ENCODE measurements at regions not wholly inside any gene's neighbourhood (a gene's known extent, or its start where the extent isn't known, plus 50 kb on each side); places are given as distances from the start of the nearest gene placed in this dataset.

- DNase-seq (ENCODE audit: low read depth, low spot score) = no peak
- Histone ChIP-seq H3K27me3 (ENCODE audit: control insufficient read depth, insufficient read depth, low read length) (no peaks in the 10 kb centered on the region), H3K27ac (ENCODE audit: low read length) (no peak overlapping the region), H3K9me3 (ENCODE audit: control insufficient read depth, insufficient read depth, low read depth, low read length) (no peaks in the 10 kb centered on the region), H3K4me3 (ENCODE audit: low read depth in 2 of 2, low read length in 2 of 2) (no peak overlapping the region), H3K4me1 (ENCODE audit: control insufficient read depth, insufficient read depth, low read length) (no peaks in the 10 kb centered on the region), H3K36me3 (ENCODE audit: control insufficient read depth, insufficient read depth, low read length) (no peaks in the 10 kb centered on the region)
- POLR2A ChIA-PET = no interaction called here
- intact Hi-C loops (cut with micrococcal nuclease; ENCODE audit: unreplicated experiment) (no loop called here), in situ Hi-C loops (cut with HindIII; ENCODE audit: low pct_unique_long_range_greater_than_20kb, low sequenced_read_pairs) (no loop called here)
- no peak for TF ChIP-seq CTCF (IDR thresholded peaks at IDR 0.05)
- no peak for TF ChIP-seq SIN3A (IDR thresholded peaks at IDR 0.05; ENCODE audit: borderline replicate concordance, insufficient read depth, low read depth, low read length)
- TF ChIP-seq, protein P1, sequence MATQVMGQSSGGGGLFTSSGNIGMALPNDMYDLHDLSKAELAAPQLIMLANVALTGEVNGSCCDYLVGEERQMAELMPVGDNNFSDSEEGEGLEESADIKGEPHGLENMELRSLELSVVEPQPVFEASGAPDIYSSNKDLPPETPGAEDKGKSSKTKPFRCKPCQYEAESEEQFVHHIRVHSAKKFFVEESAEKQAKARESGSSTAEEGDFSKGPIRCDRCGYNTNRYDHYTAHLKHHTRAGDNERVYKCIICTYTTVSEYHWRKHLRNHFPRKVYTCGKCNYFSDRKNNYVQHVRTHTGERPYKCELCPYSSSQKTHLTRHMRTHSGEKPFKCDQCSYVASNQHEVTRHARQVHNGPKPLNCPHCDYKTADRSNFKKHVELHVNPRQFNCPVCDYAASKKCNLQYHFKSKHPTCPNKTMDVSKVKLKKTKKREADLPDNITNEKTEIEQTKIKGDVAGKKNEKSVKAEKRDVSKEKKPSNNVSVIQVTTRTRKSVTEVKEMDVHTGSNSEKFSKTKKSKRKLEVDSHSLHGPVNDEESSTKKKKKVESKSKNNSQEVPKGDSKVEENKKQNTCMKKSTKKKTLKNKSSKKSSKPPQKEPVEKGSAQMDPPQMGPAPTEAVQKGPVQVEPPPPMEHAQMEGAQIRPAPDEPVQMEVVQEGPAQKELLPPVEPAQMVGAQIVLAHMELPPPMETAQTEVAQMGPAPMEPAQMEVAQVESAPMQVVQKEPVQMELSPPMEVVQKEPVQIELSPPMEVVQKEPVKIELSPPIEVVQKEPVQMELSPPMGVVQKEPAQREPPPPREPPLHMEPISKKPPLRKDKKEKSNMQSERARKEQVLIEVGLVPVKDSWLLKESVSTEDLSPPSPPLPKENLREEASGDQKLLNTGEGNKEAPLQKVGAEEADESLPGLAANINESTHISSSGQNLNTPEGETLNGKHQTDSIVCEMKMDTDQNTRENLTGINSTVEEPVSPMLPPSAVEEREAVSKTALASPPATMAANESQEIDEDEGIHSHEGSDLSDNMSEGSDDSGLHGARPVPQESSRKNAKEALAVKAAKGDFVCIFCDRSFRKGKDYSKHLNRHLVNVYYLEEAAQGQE (IDR thresholded peaks at IDR 0.05; ENCODE audit: insufficient read depth in 1 of 2, low read depth in 2 of 2, low read length in 1 of 2) = no peak
- TF ChIP-seq POLR2AphosphoS5 (IDR thresholded peaks at IDR 0.05; ENCODE audit: low read depth, low read length) = no peak
- TF ChIP-seq TCF7L2 (IDR thresholded peaks at IDR 0.05; ENCODE audit: low read depth, low read length) = no peak
- no peak for ATAC-seq
- CTCF ChIA-PET = no interaction called here
- BruUV-seq (replicated peaks) = no TSS peak
Measured at GRCh38 chr20:56855708-56856107, 226.6 kb downstream of the TFAP2C start.

- BruUV-seq (replicated peaks) = no TSS peak
- in situ Hi-C loops (cut with HindIII; ENCODE audit: low pct_unique_long_range_greater_than_20kb, low sequenced_read_pairs) = no loop called here
- Histone ChIP-seq H3K27me3 (ENCODE audit: control insufficient read depth, insufficient read depth, low read length) (no peaks in the 10 kb centered on the region), H3K27ac (ENCODE audit: low read length) (no peak overlapping the region), H3K4me1 (ENCODE audit: control insufficient read depth, insufficient read depth, low read length) (no peaks in the 10 kb centered on the region), H3K36me3 (ENCODE audit: control insufficient read depth, insufficient read depth, low read length) (no peaks in the 10 kb centered on the region), H3K4me3 (ENCODE audit: low read depth in 2 of 2, low read length in 2 of 2) (no peak overlapping the region), H3K9me3 (ENCODE audit: control insufficient read depth, insufficient read depth, low read depth, low read length) (no peaks in the 10 kb centered on the region)
- CTCF ChIA-PET = no interaction called here
- TF ChIP-seq SIN3A (IDR thresholded peaks at IDR 0.05; ENCODE audit: borderline replicate concordance, insufficient read depth, low read depth, low read length) (no peak), TCF7L2 (IDR thresholded peaks at IDR 0.05; ENCODE audit: low read depth, low read length) (no peak), POLR2AphosphoS5 (IDR thresholded peaks at IDR 0.05; ENCODE audit: low read depth, low read length) (no peak), CTCF (IDR thresholded peaks at IDR 0.05) (no peak)
- TF ChIP-seq, protein P1 (IDR thresholded peaks at IDR 0.05; ENCODE audit: insufficient read depth in 1 of 2, low read depth in 2 of 2, low read length in 1 of 2) = no peak
- POLR2A ChIA-PET = no interaction called here
- intact Hi-C loops (cut with micrococcal nuclease; ENCODE audit: unreplicated experiment) = no loop called here
- DNase-seq (ENCODE audit: low read depth, low spot score) = no peak
- ATAC-seq = no peak
Measured at GRCh38 chr20:56857950-56858349, 228.8 kb downstream of the TFAP2C start.
